GM19452 (cell line): ENCODE measurements at regions not wholly inside any gene's neighbourhood (a gene's known extent, or its start where the extent isn't known, plus 50 kb on each side); places are given as distances from the start of the nearest gene placed in this dataset.

ENCODE experiments used
- ATAC-seq: cut with Tn5 transposase; IDR thresholded peaks from one replicate; pipeline ENCODE4 v1.9.1; 2021; ENCODE audit not compliant: unreplicated experiment

- no peak for ATAC-seq
Observed at GRCh38 chr4:30930276-30930675, 210.1 kb downstream of the PCDH7 start.

GRCh38 chr4:30932581-30932980, 212.4 kb downstream of the PCDH7 start:
- no peak for ATAC-seq

GRCh38 chr4:30939069-30939468, 218.9 kb downstream of the PCDH7 start:
- ATAC-seq: no peak

GRCh38 chr4:30939684-30940083, 219.5 kb downstream of the PCDH7 start:
- no peak for ATAC-seq

GRCh38 chr4:30941641-30942040, 221.5 kb downstream of the PCDH7 start:
- ATAC-seq: no peak

GRCh38 chr4:30943356-30943755, 223.2 kb downstream of the PCDH7 start:
- ATAC-seq: no peak

GRCh38 chr4:30945586-30945985, 225.4 kb downstream of the PCDH7 start:
- ATAC-seq: no peak

GRCh38 chr4:30946288-30946687, 226.1 kb downstream of the PCDH7 start:
- ATAC-seq: no peak

GRCh38 chr4:30948653-30949052, 228.5 kb downstream of the PCDH7 start:
- no peak for ATAC-seq

GRCh38 chr4:30950737-30951136, 230.6 kb downstream of the PCDH7 start:
- no peak for ATAC-seq

GRCh38 chr4:30952526-30953219, 232.5 kb downstream of the PCDH7 start:
- ATAC-seq: no peak

- no peak for ATAC-seq
Observed at GRCh38 chr4:30953799-30954198, 233.6 kb downstream of the PCDH7 start.

- no peak for ATAC-seq
Observed at GRCh38 chr4:30956916-30957315, 236.7 kb downstream of the PCDH7 start.

GRCh38 chr4:30957706-30958105, 237.5 kb downstream of the PCDH7 start:
- no peak for ATAC-seq

- no peak for ATAC-seq
Observed at GRCh38 chr4:30959781-30960485, 239.8 kb downstream of the PCDH7 start.

- no peak for ATAC-seq
Observed at GRCh38 chr4:30962939-30963338, 242.8 kb downstream of the PCDH7 start.

- ATAC-seq: no peak
Observed at GRCh38 chr4:30968926-30969325, 248.8 kb downstream of the PCDH7 start.

GRCh38 chr4:30972542-30972941, 252.4 kb downstream of the PCDH7 start:
- ATAC-seq: no peak

GRCh38 chr4:30973993-30974392, 253.8 kb downstream of the PCDH7 start:
- no peak for ATAC-seq

- ATAC-seq: no peak
Observed at GRCh38 chr4:30979402-30979801, 259.2 kb downstream of the PCDH7 start.

GRCh38 chr4:30989508-30989907, 269.3 kb downstream of the PCDH7 start:
- no peak for ATAC-seq

- ATAC-seq: no peak
Observed at GRCh38 chr4:30996841-30997240, 276.7 kb downstream of the PCDH7 start.

- ATAC-seq: no peak
Observed at GRCh38 chr4:31005037-31005436, 284.9 kb downstream of the PCDH7 start.
